ENCODE measurements at regions not wholly inside any gene's neighbourhood (a gene's known extent, or its start where the extent isn't known, plus 50 kb on each side); places are given as distances from the start of the nearest gene placed in this dataset.

GRCh38 chr14:106062502-106063272 lies 536.3 kb downstream of the TMEM121 start:
- no peaks in the 10 kb centered on the region for H3K9me3 Mint-ChIP-seq
- H3K36me3 Mint-ChIP-seq, result no peaks in the 10 kb centered on the region
- 30% methylated on average over 2 of the region's 4 CpGs for WGBS (ENCODE audit: insufficient coverage)
- TF ChIP-seq CTCF (IDR thresholded peaks at IDR 0.05), result no peak
- peaks cover 10 to 16% of the 10 kb centered on the region in 2 donors for H3K4me1 Mint-ChIP-seq
- Histone ChIP-seq H3K27ac (ENCODE audit: low read length) (no peak overlapping the region), H3K4me1 (ENCODE audit: control insufficient read depth, insufficient read depth, low read length) (peaks cover 8% of the 10 kb centered on the region), H3K9me3 (ENCODE audit: control insufficient read depth, insufficient read depth, low read length) (no peaks in the 10 kb centered on the region), H3K27me3 (ENCODE audit: control insufficient read depth, insufficient read depth, low read length) (peaks cover 3% of the 10 kb centered on the region), H3K36me3 (ENCODE audit: control insufficient read depth, insufficient read depth, low read length) (no peaks in the 10 kb centered on the region), H3K4me3 (ENCODE audit: low read length) (no peak overlapping the region)
- no peak overlapping the region for H3K27ac Mint-ChIP-seq
- intact Hi-C loops (cut with micrococcal nuclease), result loop anchor here (2.0 kb wide), 1 partner anchor 54 kb away; no protein-coding TSS in a partner anchor
- H3K27me3 Mint-ChIP-seq (ENCODE audit: low read depth in 2 of 2), result peaks cover 25 to 73% of the 10 kb centered on the region in 2 donors
- DNase-seq (no peak), ATAC-seq (no peak)
- no peak overlapping the region for H3K4me3 Mint-ChIP-seq

- no peak overlapping the region for H3K27ac ChIP-seq (ENCODE audit: low read length)
- 60% methylated on average over 2 of the region's 2 CpGs for WGBS (ENCODE audit: insufficient coverage)
- H3K9me3 ChIP-seq (ENCODE audit: control insufficient read depth, insufficient read depth, low read length), result no peaks in the 10 kb centered on the region
- H3K27me3 ChIP-seq (ENCODE audit: control insufficient read depth, insufficient read depth, low read length), result peaks cover 3% of the 10 kb centered on the region
- no peak for ATAC-seq
- intact Hi-C loops (cut with micrococcal nuclease), result no loop called here
- DNase-seq, result no peak
- H3K36me3 ChIP-seq (ENCODE audit: control insufficient read depth, insufficient read depth, low read length), result no peaks in the 10 kb centered on the region
- no peaks in the 10 kb centered on the region for H3K36me3 Mint-ChIP-seq
- no peak for TF ChIP-seq CTCF (IDR thresholded peaks at IDR 0.05)
- peaks cover 21 to 69% of the 10 kb centered on the region in 2 donors for H3K27me3 Mint-ChIP-seq (ENCODE audit: low read depth in 2 of 2)
- H3K9me3 Mint-ChIP-seq, result no peaks in the 10 kb centered on the region
- H3K4me1 Mint-ChIP-seq, result peaks cover 2 to 8% of the 10 kb centered on the region in 2 donors
- no peak overlapping the region for H3K4me3 ChIP-seq (ENCODE audit: low read length)
- H3K4me3 Mint-ChIP-seq, result no peak overlapping the region
- no peak overlapping the region for H3K27ac Mint-ChIP-seq
- no peaks in the 10 kb centered on the region for H3K4me1 ChIP-seq (ENCODE audit: control insufficient read depth, insufficient read depth, low read length)
Measured at GRCh38 chr14:106067935-106068334, 541.6 kb downstream of the TMEM121 start.

GRCh38 chr14:106069804-106070625 lies 543.6 kb downstream of the TMEM121 start:
- Histone ChIP-seq H3K4me3 (ENCODE audit: low read length) (no peak overlapping the region), H3K36me3 (ENCODE audit: control insufficient read depth, insufficient read depth, low read length) (no peaks in the 10 kb centered on the region), H3K9me3 (ENCODE audit: control insufficient read depth, insufficient read depth, low read length) (no peaks in the 10 kb centered on the region), H3K27ac (ENCODE audit: low read length) (no peak overlapping the region), H3K27me3 (ENCODE audit: control insufficient read depth, insufficient read depth, low read length) (peaks cover 3% of the 10 kb centered on the region), H3K4me1 (ENCODE audit: control insufficient read depth, insufficient read depth, low read length) (no peaks in the 10 kb centered on the region)
- peaks cover 14 to 52% of the 10 kb centered on the region in 2 donors for H3K27me3 Mint-ChIP-seq (ENCODE audit: low read depth in 2 of 2)
- no peaks in the 10 kb centered on the region for H3K9me3 Mint-ChIP-seq
- ATAC-seq (no peak), DNase-seq (no peak)
- no peak overlapping the region for H3K4me3 Mint-ChIP-seq
- intact Hi-C loops (cut with micrococcal nuclease), result no loop called here
- peaks cover 0 to 8% of the 10 kb centered on the region in 2 donors for H3K4me1 Mint-ChIP-seq
- no peak overlapping the region for H3K27ac Mint-ChIP-seq
- TF ChIP-seq CTCF (IDR thresholded peaks at IDR 0.05), result no peak
- 0% methylated on average over 1 of the region's 3 CpGs for WGBS (ENCODE audit: insufficient coverage)
- no peaks in the 10 kb centered on the region for H3K36me3 Mint-ChIP-seq

Data from natural killer cell (primary cell).